DND-41 (cell line): ENCODE measurements at regions not wholly inside any gene's neighbourhood (a gene's known extent, or its start where the extent isn't known, plus 50 kb on each side); places are given as distances from the start of the nearest gene placed in this dataset.

Source experiments
- ATAC-seq: fragments of 200-7000 bp; cut with Tn5 transposase; 3 replicates; pipeline ENCODE4 v1.9.1; 2021; ENCODE audit warnings: low read depth; ENCODE audit not compliant: insufficient read depth
- DNase-seq: peaks from one replicate; pipeline ENCODE4 v3.0.0-alpha.2; 2020
- H2AFZ ChIP-seq: 2 replicates; pipeline ENCODE4 v1.6.0; 2012; ENCODE audit warnings: low read depth, low read length
- H3K27ac ChIP-seq: 2 replicates; pipeline ENCODE4 v1.5.1; 2012; ENCODE audit warnings: low read length, inconsistent platforms
- H3K27me3 ChIP-seq: fragments of 200-600 bp; sonication (generic); 2 replicates; pipeline ENCODE4 v1.6.0; 2012; ENCODE audit warnings: low read length, mild to moderate bottlenecking, inconsistent platforms; ENCODE audit not compliant: insufficient read depth, poor library complexity
- H3K36me3 ChIP-seq: 2 replicates; pipeline ENCODE4 v1.5.1; 2012; ENCODE audit warnings: low read length, inconsistent platforms; ENCODE audit not compliant: insufficient read depth
- H3K4me1 ChIP-seq: 2 replicates; pipeline ENCODE4 v1.5.1; 2012; ENCODE audit warnings: mild to moderate bottlenecking, low read length; ENCODE audit not compliant: insufficient read depth
- H3K4me2 ChIP-seq: 2 replicates; pipeline ENCODE4 v1.6.0; 2012; ENCODE audit warnings: mild to moderate bottlenecking, moderate library complexity, low read length, inconsistent platforms; ENCODE audit not compliant: insufficient read depth
- H3K4me3 ChIP-seq, 2 experiments: fragments of 200-600 bp in 1 of 2; shearing (Covaris generic) in 1 of 2; 2 replicates each; pipeline ENCODE4 v1.5.1; 2012 to 2016; ENCODE audit warnings: inconsistent platforms in 2 of 2, low read length in 2 of 2, mild to moderate bottlenecking in 2 of 2, low read depth in 1 of 2, moderate library complexity in 1 of 2
- H3K79me2 ChIP-seq: 2 replicates; pipeline ENCODE4 v1.6.0; 2012; ENCODE audit warnings: low read length, inconsistent platforms; ENCODE audit not compliant: insufficient read depth
- H3K9ac ChIP-seq: 2 replicates; pipeline ENCODE4 v1.6.0; 2012; ENCODE audit warnings: low read depth, mild to moderate bottlenecking, inconsistent platforms, low read length, moderate library complexity
- H3K9me3 ChIP-seq: 2 replicates; pipeline ENCODE4 v1.5.1; 2012; ENCODE audit warnings: low read length, moderate library complexity, mild to moderate bottlenecking, inconsistent platforms; ENCODE audit not compliant: insufficient read depth, severe bottlenecking
- H4K20me1 ChIP-seq: 2 replicates; pipeline ENCODE4 v1.6.0; 2012; ENCODE audit warnings: low read length; ENCODE audit not compliant: insufficient read depth
- CTCF ChIP-seq: IDR thresholded peaks from 2 replicates; pipeline ENCODE4 v1.5.1; 2012; ENCODE audit warnings: borderline replicate concordance, low read length, moderate library complexity, mild to moderate bottlenecking; ENCODE audit not compliant: poor library complexity, severe bottlenecking; ENCODE audit errors: extremely low read depth
- EZH2 ChIP-seq: IDR thresholded peaks from 3 replicates; pipeline ENCODE4 v1.6.1; 2012; ENCODE audit warnings: borderline replicate concordance, low read depth, mild to moderate bottlenecking, moderate library complexity, low read length, inconsistent platforms; ENCODE audit not compliant: severe bottlenecking

- no peak overlapping the region for H3K9ac ChIP-seq
- H3K9me3 ChIP-seq: no peaks in the 10 kb centered on the region
- no peak overlapping the region for H2AFZ ChIP-seq
- ATAC-seq (no peak), DNase-seq (no peak)
- no peak overlapping the region for H3K4me2 ChIP-seq
- no peaks in the 10 kb centered on the region for H3K27me3 ChIP-seq
- no peaks in the 10 kb centered on the region for H3K79me2 ChIP-seq
- H3K27ac ChIP-seq: no peak overlapping the region
- TF ChIP-seq EZH2 (no peak), CTCF (no peak)
- H3K4me1 ChIP-seq: no peaks in the 10 kb centered on the region
- H4K20me1 ChIP-seq: no peaks in the 10 kb centered on the region
- H3K36me3 ChIP-seq: no peaks in the 10 kb centered on the region
- no peak overlapping the region for H3K4me3 ChIP-seq
Measured at GRCh38 chr2:145600811-145601210, 1080.9 kb upstream of the ZEB2 start.

GRCh38 chr2:145599756-145600155 is 1079.8 kb upstream of the ZEB2 start:
- Histone ChIP-seq H3K27ac (no peak overlapping the region), H3K36me3 (no peaks in the 10 kb centered on the region), H3K27me3 (no peaks in the 10 kb centered on the region), H3K4me3 (no peak overlapping the region), H2AFZ (no peak overlapping the region), H3K9me3 (no peaks in the 10 kb centered on the region), H4K20me1 (no peaks in the 10 kb centered on the region), H3K4me1 (no peaks in the 10 kb centered on the region), H3K9ac (no peak overlapping the region), H3K4me2 (no peak overlapping the region), H3K79me2 (no peaks in the 10 kb centered on the region)
- no peak for DNase-seq
- TF ChIP-seq CTCF (no peak), EZH2 (no peak)
- no peak for ATAC-seq

GRCh38 chr2:145598434-145598833 is 1078.5 kb upstream of the ZEB2 start:
- H3K9ac ChIP-seq: no peak overlapping the region
- ATAC-seq (no peak), DNase-seq (no peak)
- no peak for TF ChIP-seq CTCF
- no peak for TF ChIP-seq EZH2
- H3K79me2 ChIP-seq: no peaks in the 10 kb centered on the region
- no peaks in the 10 kb centered on the region for H3K27me3 ChIP-seq
- H3K36me3 ChIP-seq: no peaks in the 10 kb centered on the region
- H3K4me1 ChIP-seq: no peaks in the 10 kb centered on the region
- H2AFZ ChIP-seq: no peak overlapping the region
- no peak overlapping the region for H3K27ac ChIP-seq
- H3K4me2 ChIP-seq: no peak overlapping the region
- no peaks in the 10 kb centered on the region for H4K20me1 ChIP-seq
- H3K4me3 ChIP-seq: no peak overlapping the region
- no peaks in the 10 kb centered on the region for H3K9me3 ChIP-seq

GRCh38 chr2:145597809-145598208 is 1077.9 kb upstream of the ZEB2 start:
- Histone ChIP-seq H2AFZ (no peak overlapping the region), H3K27me3 (no peaks in the 10 kb centered on the region), H3K4me3 (no peak overlapping the region), H3K36me3 (no peaks in the 10 kb centered on the region), H3K9me3 (no peaks in the 10 kb centered on the region), H3K27ac (no peak overlapping the region), H3K4me2 (no peak overlapping the region), H4K20me1 (no peaks in the 10 kb centered on the region), H3K79me2 (no peaks in the 10 kb centered on the region), H3K9ac (no peak overlapping the region), H3K4me1 (no peaks in the 10 kb centered on the region)
- DNase-seq (no peak), ATAC-seq (no peak)
- TF ChIP-seq EZH2: no peak
- no peak for TF ChIP-seq CTCF
